DND-41 (cell line): ENCODE measurements at regions not wholly inside any gene's neighbourhood (a gene's known extent, or its start where the extent isn't known, plus 50 kb on each side); places are given as distances from the start of the nearest gene placed in this dataset.

Source experiments
- CTCF ChIP-seq: IDR thresholded peaks from 2 replicates; pipeline ENCODE4 v1.5.1; 2012; ENCODE audit warnings: borderline replicate concordance, low read length, moderate library complexity, mild to moderate bottlenecking; ENCODE audit not compliant: poor library complexity, severe bottlenecking; ENCODE audit errors: extremely low read depth
- EZH2 ChIP-seq: IDR thresholded peaks from 3 replicates; pipeline ENCODE4 v1.6.1; 2012; ENCODE audit warnings: borderline replicate concordance, low read depth, mild to moderate bottlenecking, moderate library complexity, low read length, inconsistent platforms; ENCODE audit not compliant: severe bottlenecking

GRCh38 chr2:19845323-19845920 is 56.4 kb downstream of the TTC32 start:
- no peak for TF ChIP-seq CTCF
- TF ChIP-seq EZH2 = no peak
